Mesenchymal stem cell (in vitro differentiated cells and primary cell): ENCODE measurements at regions not wholly inside any gene's neighbourhood (a gene's known extent, or its start where the extent isn't known, plus 50 kb on each side); places are given as distances from the start of the nearest gene placed in this dataset.
A peak's percentile ranks its signal among the peaks of the same experiment; 100 is the strongest.

Experiments used
- DNase-seq: peaks from one replicate; pipeline ENCODE4 v3.0.0-alpha.2; 2013
- H2AFZ ChIP-seq: one replicate; pipeline ENCODE4 v1.6.1; 2013; ENCODE audit warnings: low read depth, mild to moderate bottlenecking, control low read depth, inconsistent platforms, low read length, moderate library complexity
- H2AK5ac ChIP-seq: 2 replicates; pipeline ENCODE4 v1.6.1; 2013; ENCODE audit warnings: low read length, moderate library complexity, mild to moderate bottlenecking, inconsistent platforms; ENCODE audit not compliant: severe bottlenecking
- H2BK120ac ChIP-seq: one replicate; pipeline ENCODE4 v1.6.1; 2013; ENCODE audit warnings: low read depth, mild to moderate bottlenecking, inconsistent platforms, low read length, moderate library complexity
- H2BK12ac ChIP-seq, 2 experiments: one replicate each; pipeline ENCODE4 v1.6.1; 2013; ENCODE audit warnings: inconsistent platforms in 2 of 2, low read length in 2 of 2, mild to moderate bottlenecking in 2 of 2, moderate library complexity in 2 of 2, control low read depth in 1 of 2
- H2BK15ac ChIP-seq: one replicate; pipeline ENCODE4 v1.6.1; 2013; ENCODE audit warnings: mild to moderate bottlenecking, low read depth, inconsistent platforms; ENCODE audit not compliant: poor library complexity, severe bottlenecking
- H2BK5ac ChIP-seq: 2 replicates; pipeline ENCODE4 v1.6.1; 2013; ENCODE audit warnings: low read depth, mild to moderate bottlenecking, low read length, control low read depth, inconsistent platforms; ENCODE audit not compliant: poor library complexity, severe bottlenecking
- H3K14ac ChIP-seq, 2 experiments: one replicate each; pipeline ENCODE4 v1.6.1; 2013; ENCODE audit warnings: inconsistent platforms in 2 of 2, low read length in 2 of 2, control low read depth in 1 of 2, mild to moderate bottlenecking in 1 of 2, moderate library complexity in 1 of 2
- H3K18ac ChIP-seq, 2 experiments: one replicate each; pipeline ENCODE4 v1.6.1; 2013; ENCODE audit warnings: inconsistent platforms in 2 of 2, low read length in 2 of 2, control low read depth in 1 of 2, low read depth in 1 of 2, mild to moderate bottlenecking in 1 of 2
- H3K23ac ChIP-seq, 2 experiments: one replicate each; pipeline ENCODE4 v1.6.1; 2013; ENCODE audit warnings: inconsistent platforms in 2 of 2, low read length in 2 of 2, mild to moderate bottlenecking in 2 of 2, moderate library complexity in 2 of 2, control low read depth in 1 of 2
- H3K27ac ChIP-seq: 2 replicates; pipeline ENCODE4 v1.5.1; 2013; ENCODE audit warnings: mild to moderate bottlenecking, moderate library complexity, low read length, control low read depth, inconsistent platforms; ENCODE audit not compliant: poor library complexity, severe bottlenecking
- H3K27me3 ChIP-seq, 2 experiments: 2 replicates each; pipeline versions ENCODE4 v1.6.1 to v1.7.0; 2013; ENCODE audit warnings: low read length in 2 of 2, mild to moderate bottlenecking in 2 of 2, moderate library complexity in 2 of 2, control low read depth in 1 of 2, inconsistent platforms in 1 of 2; ENCODE audit not compliant: control insufficient read depth in 1 of 2, insufficient read depth in 1 of 2
- H3K36me3 ChIP-seq, 2 experiments: 2 replicates each; pipeline versions ENCODE4 v1.6.1 to v1.7.0; 2013; ENCODE audit warnings: low read length in 2 of 2, control low read depth in 1 of 2, inconsistent platforms in 1 of 2, low read depth in 1 of 2, mild to moderate bottlenecking in 1 of 2; ENCODE audit not compliant: insufficient read depth in 2 of 2, control insufficient read depth in 1 of 2
- H3K4ac ChIP-seq, 2 experiments: one replicate each; pipeline ENCODE4 v1.6.1; 2013; ENCODE audit warnings: inconsistent platforms in 2 of 2, low read length in 2 of 2, mild to moderate bottlenecking in 2 of 2, moderate library complexity in 2 of 2, control low read depth in 1 of 2, low read depth in 1 of 2
- H3K4me1 ChIP-seq: 2 replicates; pipeline ENCODE4 v1.6.1; 2013; ENCODE audit warnings: low read depth, low read length, control low read depth; ENCODE audit not compliant: control insufficient read depth, insufficient read depth
- H3K4me2 ChIP-seq: 2 replicates; pipeline ENCODE4 v1.6.1; 2013; ENCODE audit warnings: low read length, mild to moderate bottlenecking, inconsistent platforms; ENCODE audit not compliant: poor library complexity, severe bottlenecking
- H3K4me3 ChIP-seq, 2 experiments: 2 replicates each; pipeline versions ENCODE4 v1.5.1 to v1.7.0; 2013; ENCODE audit warnings: low read length in 2 of 2, mild to moderate bottlenecking in 2 of 2, control low read depth in 1 of 2, low read depth in 1 of 2; ENCODE audit not compliant: insufficient read depth in 1 of 2
- H3K79me1 ChIP-seq: replicated peaks from 2 replicates; pipeline ENCODE4 v1.6.1; 2013; ENCODE audit warnings: mild to moderate bottlenecking, control low read depth, low read length, inconsistent platforms; ENCODE audit not compliant: poor library complexity, severe bottlenecking
- H3K9ac ChIP-seq: 2 replicates; pipeline ENCODE4 v1.7.0; 2013; ENCODE audit warnings: mild to moderate bottlenecking, low read length, moderate library complexity
- H3K9me3 ChIP-seq: 2 replicates; pipeline ENCODE4 v1.7.0; 2013; ENCODE audit warnings: mild to moderate bottlenecking, low read length; ENCODE audit not compliant: control insufficient read depth
- H4K8ac ChIP-seq: one replicate; pipeline ENCODE4 v1.6.1; 2013; ENCODE audit warnings: inconsistent platforms, mild to moderate bottlenecking, low read length, moderate library complexity
- H4K91ac ChIP-seq: one replicate; pipeline ENCODE4 v1.6.1; 2013; ENCODE audit warnings: mild to moderate bottlenecking, low read length, inconsistent platforms
- WGBS: methylation state at CpG from one replicate; pipeline ENCODE4 v1.1.7; 2013; ENCODE audit warnings: mixed read lengths; 5-methylcytosine and 5-hydroxymethylcytosine counted together

DNA sequence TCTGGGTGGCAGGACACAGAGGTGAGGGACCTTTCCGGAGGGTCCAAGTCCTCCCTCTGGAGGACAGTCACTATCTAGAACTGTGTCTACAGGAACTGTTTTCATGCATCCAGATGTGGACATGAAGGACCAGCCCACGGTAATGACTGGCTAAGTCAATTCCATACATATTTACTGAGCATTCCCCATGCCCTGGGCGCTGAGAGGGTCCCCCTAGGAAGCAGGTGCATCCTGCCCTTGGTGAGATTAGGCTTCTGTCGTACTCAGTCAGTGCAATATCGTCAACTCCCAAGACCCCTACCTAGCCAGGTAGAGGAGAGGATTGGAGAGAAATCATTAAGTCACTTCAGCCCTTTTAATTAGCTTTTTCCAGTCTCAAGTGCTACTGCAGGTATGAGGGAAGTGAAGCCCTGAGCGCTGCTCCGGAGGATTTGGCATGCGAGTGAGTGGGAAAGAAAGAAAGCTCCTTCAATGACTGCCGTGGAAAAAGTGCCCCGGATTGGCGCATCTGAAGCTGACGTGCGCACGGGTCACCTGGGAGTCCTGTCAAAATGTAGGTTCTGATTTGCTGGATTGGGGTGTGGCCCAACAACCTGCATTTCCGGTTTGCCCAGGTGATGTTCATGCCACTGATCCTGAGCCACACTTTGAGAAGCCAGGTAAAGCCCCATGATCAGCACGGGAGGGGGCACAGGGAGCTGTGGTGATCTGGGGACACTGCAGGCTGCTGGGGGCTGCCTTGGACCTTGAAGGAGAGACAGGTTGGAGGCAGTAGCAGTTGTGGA lies 367.4 kb upstream of the TNRC6C start:
- peaks cover 31 to 51% of the 10 kb centered on the region in 2 experiments for H3K27me3 ChIP-seq
- no peak overlapping the region for H2BK15ac ChIP-seq
- no peak overlapping the region for H3K23ac ChIP-seq
- H3K9ac ChIP-seq, result no peak overlapping the region
- H3K79me1 ChIP-seq, result no peaks in the 10 kb centered on the region
- H4K8ac ChIP-seq, result no peak overlapping the region
- no peak overlapping the region for H3K4me2 ChIP-seq
- no peaks in the 10 kb centered on the region for H3K4me1 ChIP-seq
- DNase-seq, result no peak
- no peak overlapping the region for H2BK5ac ChIP-seq
- H3K9me3 ChIP-seq, result peaks cover 12% of the 10 kb centered on the region
- no peak overlapping the region for H2BK120ac ChIP-seq
- no peak overlapping the region for H3K18ac ChIP-seq
- 79% methylated on average over 14 of the region's 16 CpGs for WGBS
- H2AFZ ChIP-seq, result no peak overlapping the region
- no peak overlapping the region for H4K91ac ChIP-seq
- H3K4me3 ChIP-seq, result no peak overlapping the region
- no peak overlapping the region for H3K4ac ChIP-seq
- H3K36me3 ChIP-seq, result no peaks in the 10 kb centered on the region
- H3K27ac ChIP-seq, result no peak overlapping the region
- H2AK5ac ChIP-seq, result no peak overlapping the region
- no peak overlapping the region for H2BK12ac ChIP-seq
- no peak overlapping the region for H3K14ac ChIP-seq

DNA sequence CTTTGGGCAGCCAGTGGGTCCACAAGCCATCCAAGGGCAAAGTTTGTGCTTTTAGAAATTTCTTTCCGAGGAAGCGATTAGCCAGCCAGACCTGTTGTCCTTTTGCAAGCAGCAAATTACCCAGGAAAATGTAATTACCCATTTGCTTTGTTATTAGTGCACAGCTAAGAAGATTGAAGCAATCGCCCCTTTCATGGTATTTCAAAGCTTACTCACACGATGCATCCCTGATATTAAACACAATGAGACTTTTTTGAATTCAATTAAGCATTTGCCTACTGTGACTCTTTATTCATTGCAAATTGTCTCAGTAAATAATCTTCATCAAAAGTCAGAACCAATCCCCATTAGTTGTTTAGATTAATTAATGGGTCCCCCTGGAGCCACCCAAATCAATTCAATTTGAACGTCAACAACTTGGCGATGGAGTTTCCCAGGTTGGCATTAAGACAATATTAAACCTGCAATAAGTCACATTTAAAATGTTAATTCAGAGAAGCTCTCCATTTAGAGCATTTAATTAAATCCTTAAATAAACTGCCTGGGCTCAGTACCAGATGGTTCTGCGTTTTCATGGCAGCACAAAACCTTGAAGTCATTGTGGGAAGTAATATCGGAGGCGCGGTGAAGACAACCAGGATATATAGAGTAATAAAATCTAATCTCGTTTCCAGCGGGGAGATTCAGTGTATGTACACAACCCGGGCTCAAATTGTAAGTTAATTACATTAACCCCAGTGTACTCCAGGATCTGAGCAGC lies 366.2 kb upstream of the TNRC6C start:
- Histone ChIP-seq H3K9ac (no peak overlapping the region), H2BK12ac (no peak overlapping the region), H4K91ac (no peak overlapping the region), H3K27ac (no peak overlapping the region), H3K9me3 (peaks cover 4% of the 10 kb centered on the region), H3K4me2 (no peak overlapping the region), H4K8ac (no peak overlapping the region), H2BK15ac (no peak overlapping the region), H3K18ac (no peak overlapping the region), H3K36me3 (no peaks in the 10 kb centered on the region), H2BK120ac (no peak overlapping the region), H2AK5ac (no peak overlapping the region), H2BK5ac (no peak overlapping the region), H3K4me3 (no peak overlapping the region), H3K23ac (no peak overlapping the region), H2AFZ (no peak overlapping the region), H3K14ac (no peak overlapping the region), H3K79me1 (no peaks in the 10 kb centered on the region), H3K4ac (no peak overlapping the region), H3K27me3 (peaks cover 41 to 62% of the 10 kb centered on the region in 2 experiments), H3K4me1 (no peaks in the 10 kb centered on the region)
- DNase-seq, result no peak
- WGBS, result 89% methylated on average over 13 of the region's 13 CpGs

DNA sequence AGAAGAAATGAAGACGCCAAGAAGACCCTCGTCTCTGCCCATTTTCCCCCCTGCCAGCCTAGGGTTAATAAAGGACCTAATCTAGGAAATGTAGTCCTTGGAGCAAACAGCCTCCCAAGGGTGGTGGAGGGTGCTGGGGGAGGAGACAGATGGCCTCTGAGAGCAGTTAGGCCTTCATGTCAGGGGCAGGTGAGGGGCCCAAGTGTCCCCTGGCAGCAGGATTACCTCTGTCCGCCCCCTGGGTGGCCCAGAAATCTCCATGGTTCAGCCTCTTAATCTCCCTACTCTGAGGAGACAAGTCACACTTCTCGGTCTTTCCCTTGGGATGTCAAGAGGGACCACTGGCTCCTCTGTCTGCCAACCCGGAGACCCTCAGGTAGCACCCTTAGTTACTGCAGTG lies 365.4 kb upstream of the TNRC6C start:
- Histone ChIP-seq H3K4me1 (no peaks in the 10 kb centered on the region), H3K18ac (no peak overlapping the region), H3K4me3 (no peak overlapping the region), H3K4me2 (no peak overlapping the region), H3K23ac (no peak overlapping the region), H3K27me3 (peaks cover 49 to 70% of the 10 kb centered on the region in 2 experiments), H3K36me3 (no peaks in the 10 kb centered on the region), H3K79me1 (no peaks in the 10 kb centered on the region), H3K14ac (no peak overlapping the region), H3K27ac (no peak overlapping the region), H2AFZ (no peak overlapping the region), H3K9me3 (no peaks in the 10 kb centered on the region), H2BK120ac (no peak overlapping the region), H3K4ac (no peak overlapping the region), H3K9ac (no peak overlapping the region), H2BK15ac (no peak overlapping the region), H2BK12ac (no peak overlapping the region), H4K91ac (no peak overlapping the region), H4K8ac (no peak overlapping the region), H2AK5ac (no peak overlapping the region), H2BK5ac (no peak overlapping the region)
- no peak for DNase-seq
- WGBS, result 87% methylated on average over 4 of the region's 5 CpGs

DNA sequence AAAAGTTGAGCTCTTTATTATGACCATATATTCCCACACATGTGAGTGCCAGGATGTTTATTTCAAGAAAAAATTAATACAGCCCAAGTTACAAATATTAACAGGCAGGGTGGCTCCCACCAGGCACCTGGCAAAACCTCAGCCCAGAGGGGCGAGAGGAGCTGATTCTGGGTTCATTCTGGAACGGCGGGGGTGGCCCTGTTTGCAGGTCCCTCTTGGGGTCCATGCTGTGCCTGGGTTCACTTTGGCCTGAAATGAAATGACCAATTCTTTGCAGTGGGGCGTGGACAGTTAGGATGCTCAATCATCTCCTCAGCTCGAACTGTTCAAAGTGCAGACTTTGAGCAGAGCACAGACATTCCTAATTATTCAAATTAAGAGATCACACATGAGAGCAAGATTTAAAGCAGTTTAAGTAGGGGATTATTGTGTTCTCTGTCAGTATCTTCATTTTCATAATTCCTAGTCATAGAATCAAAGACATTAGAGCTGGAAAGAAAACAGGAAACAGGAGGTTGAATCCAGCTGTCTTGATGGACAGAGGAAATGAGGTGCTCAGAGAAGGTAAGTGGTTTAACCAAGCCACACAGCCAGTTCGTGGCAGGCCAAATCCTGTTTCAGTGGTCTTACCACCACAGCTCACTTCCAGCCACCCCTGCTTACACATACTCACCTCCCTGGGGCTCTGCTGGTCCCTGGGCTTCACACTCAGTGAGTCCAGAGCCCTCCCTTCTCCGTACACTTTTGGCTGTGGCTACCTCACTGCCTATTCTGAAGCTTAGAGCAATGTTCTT lies 363.9 kb upstream of the TNRC6C start:
- H3K14ac ChIP-seq, result no peak overlapping the region
- no peak overlapping the region for H3K4ac ChIP-seq
- H3K36me3 ChIP-seq, result no peaks in the 10 kb centered on the region
- H3K4me2 ChIP-seq, result no peak overlapping the region
- 80% methylated on average over 6 of the region's 7 CpGs for WGBS
- no peak overlapping the region for H4K8ac ChIP-seq
- H3K4me1 ChIP-seq, result no peaks in the 10 kb centered on the region
- H3K9me3 ChIP-seq, result no peaks in the 10 kb centered on the region
- DNase-seq, result no peak
- peak overlapping the region in 1 of 2 experiments; percentile 48 for H3K23ac ChIP-seq
- H2AFZ ChIP-seq, result no peak overlapping the region
- H2BK120ac ChIP-seq, result no peak overlapping the region
- H2BK12ac ChIP-seq, result no peak overlapping the region
- H3K18ac ChIP-seq, result no peak overlapping the region
- H3K79me1 ChIP-seq, result no peaks in the 10 kb centered on the region
- H3K9ac ChIP-seq, result no peak overlapping the region
- H2BK15ac ChIP-seq, result no peak overlapping the region
- no peak overlapping the region for H3K27ac ChIP-seq
- no peak overlapping the region for H4K91ac ChIP-seq
- H3K4me3 ChIP-seq, result no peak overlapping the region
- H3K27me3 ChIP-seq, result peaks cover 52 to 76% of the 10 kb centered on the region in 2 experiments
- H2AK5ac ChIP-seq, result no peak overlapping the region
- H2BK5ac ChIP-seq, result no peak overlapping the region
